ENCODE measurements at regions not wholly inside any gene's neighbourhood (a gene's known extent, or its start where the extent isn't known, plus 50 kb on each side); places are given as distances from the start of the nearest gene placed in this dataset.

GRCh38 chr11:116482716-116483115 is 290.1 kb downstream of the BUD13 start:
- no peak for DNase-seq (ENCODE audit: low read depth)
- H3K4me3 ChIP-seq (ENCODE audit: control insufficient read depth, low read depth, low read length), result no peak overlapping the region
- TF ChIP-seq CTCF (conservative IDR thresholded peaks at IDR 0.05; ENCODE audit: control insufficient read depth, insufficient read depth, low read depth, low read length), result no peak

GRCh38 chr11:116481126-116481675 is 291.6 kb downstream of the BUD13 start:
- no peak for DNase-seq (ENCODE audit: low read depth)
- no peak for TF ChIP-seq CTCF (conservative IDR thresholded peaks at IDR 0.05; ENCODE audit: control insufficient read depth, insufficient read depth, low read depth, low read length)
- no peak overlapping the region for H3K4me3 ChIP-seq (ENCODE audit: control insufficient read depth, low read depth, low read length)

GRCh38 chr11:116478669-116479668 is 293.8 kb downstream of the BUD13 start:
- no peak for DNase-seq (ENCODE audit: low read depth)
- no peak for TF ChIP-seq CTCF (conservative IDR thresholded peaks at IDR 0.05; ENCODE audit: control insufficient read depth, insufficient read depth, low read depth, low read length)
- H3K4me3 ChIP-seq (ENCODE audit: control insufficient read depth, low read depth, low read length), result no peak overlapping the region

GRCh38 chr11:116478205-116478604 is 294.6 kb downstream of the BUD13 start:
- TF ChIP-seq CTCF (conservative IDR thresholded peaks at IDR 0.05; ENCODE audit: control insufficient read depth, insufficient read depth, low read depth, low read length), result no peak
- no peak for DNase-seq (ENCODE audit: low read depth)
- no peak overlapping the region for H3K4me3 ChIP-seq (ENCODE audit: control insufficient read depth, low read depth, low read length)

GRCh38 chr11:116473790-116474346 is 298.9 kb downstream of the BUD13 start:
- no peak for TF ChIP-seq CTCF (conservative IDR thresholded peaks at IDR 0.05; ENCODE audit: control insufficient read depth, insufficient read depth, low read depth, low read length)
- no peak for DNase-seq (ENCODE audit: low read depth)
- no peak overlapping the region for H3K4me3 ChIP-seq (ENCODE audit: control insufficient read depth, low read depth, low read length)

- H3K4me3 ChIP-seq (ENCODE audit: control insufficient read depth, low read depth, low read length), result no peak overlapping the region
- no peak for TF ChIP-seq CTCF (conservative IDR thresholded peaks at IDR 0.05; ENCODE audit: control insufficient read depth, insufficient read depth, low read depth, low read length)
- no peak for DNase-seq (ENCODE audit: low read depth)
These were observed 299.5 kb downstream of the BUD13 start for GRCh38 chr11:116473206-116473769.

Measured in fibroblast of mammary gland (primary cell).